ENCODE measurements at regions not wholly inside any gene's neighbourhood (a gene's known extent, or its start where the extent isn't known, plus 50 kb on each side); places are given as distances from the start of the nearest gene placed in this dataset.
"Not testable (repeated sequence)": the region's sequence is repeated elsewhere in the genome, so short reads cannot be mapped to it uniquely, and the experiment has no call there.

DNA sequence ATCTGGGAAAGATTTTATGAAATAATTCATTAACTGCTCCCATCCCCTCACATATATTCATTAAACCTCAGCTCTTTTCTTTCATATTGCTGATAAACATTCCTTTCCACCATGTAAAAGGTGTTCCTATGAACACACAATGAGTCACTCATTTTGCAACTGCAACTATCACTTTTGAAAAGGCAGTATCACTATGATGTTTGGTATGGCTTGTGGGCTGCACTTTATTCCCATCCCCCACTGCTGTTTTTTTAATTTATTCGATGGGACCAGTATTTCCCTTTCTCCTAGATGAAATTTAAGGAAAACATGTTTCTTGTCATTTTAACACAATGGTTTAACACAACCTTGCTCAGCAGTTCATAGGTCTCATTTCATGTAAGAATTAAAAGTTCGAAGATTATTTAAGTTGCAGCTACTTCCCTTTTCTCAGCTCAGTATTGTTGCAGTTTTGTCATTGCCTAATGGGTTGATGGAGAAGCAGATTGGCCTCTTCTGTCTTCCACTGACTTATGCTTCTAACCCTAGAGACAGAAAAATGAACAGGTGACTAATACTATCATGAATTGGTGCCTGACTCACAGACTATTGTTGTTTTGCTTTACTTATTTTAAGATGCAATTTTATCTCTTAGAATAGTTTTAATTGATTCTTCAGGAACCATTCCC lies 280.3 kb downstream of the ZPLD1 start:
- H3K4me1 Mint-ChIP-seq (ENCODE audit: low read depth): peaks cover 20% of the 10 kb centered on the region
- H3K4me3 Mint-ChIP-seq (ENCODE audit: low read depth): peak overlapping the region; percentile 9
- peak overlapping the region; percentile 50 for H3K27ac Mint-ChIP-seq
- DNase-seq (ENCODE audit: low spot score): no peak
- peaks cover 11% of the 10 kb centered on the region for H3K27me3 Mint-ChIP-seq (ENCODE audit: low read depth)
- intact Hi-C loops (cut with micrococcal nuclease): no loop called here
- H3K9me3 Mint-ChIP-seq: no peaks in the 10 kb centered on the region
- no peaks in the 10 kb centered on the region for H3K36me3 Mint-ChIP-seq (ENCODE audit: low read depth)

DNA sequence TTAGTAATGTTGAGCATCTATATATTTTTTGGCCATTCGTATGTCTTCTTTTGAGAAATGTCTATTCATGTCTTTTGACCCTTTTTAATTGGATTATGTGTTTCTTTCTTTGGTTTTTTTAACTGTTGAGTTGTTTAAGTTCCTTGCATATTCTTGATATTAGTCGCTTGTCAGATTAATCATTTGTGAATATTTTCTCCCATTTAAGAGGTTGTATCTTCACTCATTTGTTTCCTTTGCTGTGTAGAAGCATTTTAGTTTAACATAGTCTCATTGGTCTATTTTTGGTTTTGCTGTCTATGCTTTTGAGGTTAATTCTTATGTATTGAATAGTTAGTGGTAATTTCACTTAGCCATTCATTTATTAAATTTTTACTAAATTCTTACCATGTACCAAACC lies 283.8 kb downstream of the ZPLD1 start:
- H3K36me3 Mint-ChIP-seq (ENCODE audit: low read depth): no peaks in the 10 kb centered on the region
- H3K27ac Mint-ChIP-seq: no peak overlapping the region
- no peak overlapping the region for H3K4me3 Mint-ChIP-seq (ENCODE audit: low read depth)
- intact Hi-C loops (cut with micrococcal nuclease): no loop called here
- H3K27me3 Mint-ChIP-seq (ENCODE audit: low read depth): peaks cover 10% of the 10 kb centered on the region
- no peaks in the 10 kb centered on the region for H3K9me3 Mint-ChIP-seq
- H3K4me1 Mint-ChIP-seq (ENCODE audit: low read depth): peaks cover 15% of the 10 kb centered on the region
- DNase-seq (ENCODE audit: low spot score): no peak

DNA sequence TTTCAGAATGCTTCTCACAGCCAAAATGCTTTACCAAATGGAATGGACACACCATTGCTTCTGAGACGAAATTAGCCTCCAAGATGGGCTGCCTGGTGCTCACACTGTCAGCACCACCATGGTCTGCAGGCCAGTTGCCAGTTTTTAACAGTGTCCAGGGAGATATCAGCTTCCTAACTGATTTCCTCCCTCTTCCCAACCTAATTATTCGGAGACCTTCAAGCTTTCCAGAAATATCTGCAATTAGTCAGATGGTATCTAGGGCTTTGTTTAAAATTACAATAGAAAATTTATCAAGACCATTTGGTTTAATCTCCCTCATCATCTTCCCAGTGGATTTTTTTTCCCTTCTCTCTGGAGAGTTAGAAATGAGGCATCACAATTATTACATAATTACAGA lies 287.5 kb downstream of the ZPLD1 start:
- Mint-ChIP-seq H3K27ac (no peak overlapping the region), H3K4me3 (ENCODE audit: low read depth) (no peak overlapping the region), H3K9me3 (no peaks in the 10 kb centered on the region), H3K4me1 (ENCODE audit: low read depth) (peaks cover 1% of the 10 kb centered on the region), H3K27me3 (ENCODE audit: low read depth) (peaks cover 10% of the 10 kb centered on the region), H3K36me3 (ENCODE audit: low read depth) (no peaks in the 10 kb centered on the region)
- DNase-seq (ENCODE audit: low spot score): no peak
- intact Hi-C loops (cut with micrococcal nuclease): no loop called here

DNA sequence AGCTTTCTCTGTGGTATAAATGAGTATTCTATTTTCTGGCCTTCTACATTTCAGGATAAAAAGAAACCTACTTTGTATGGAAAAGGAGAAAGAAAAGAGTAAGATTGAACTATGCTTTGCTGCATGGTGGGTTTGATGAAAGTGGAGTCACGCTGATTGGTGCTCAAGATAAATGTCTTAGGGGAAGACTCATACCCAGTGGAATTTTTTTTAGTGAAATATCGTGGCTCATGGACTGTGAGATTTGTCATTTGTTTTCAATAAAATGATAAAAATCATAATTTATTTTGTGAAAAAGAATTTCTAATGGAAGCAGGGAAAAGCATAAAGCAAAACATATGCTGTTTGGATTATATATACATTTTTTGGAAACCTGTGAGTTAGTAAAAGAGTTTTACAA lies 292.5 kb downstream of the ZPLD1 start:
- Mint-ChIP-seq H3K36me3 (ENCODE audit: low read depth) (no peaks in the 10 kb centered on the region), H3K9me3 (no peaks in the 10 kb centered on the region), H3K4me3 (ENCODE audit: low read depth) (no peak overlapping the region), H3K27me3 (ENCODE audit: low read depth) (peaks cover 2% of the 10 kb centered on the region), H3K27ac (no peak overlapping the region), H3K4me1 (ENCODE audit: low read depth) (no peaks in the 10 kb centered on the region)
- intact Hi-C loops (cut with micrococcal nuclease): no loop called here
- DNase-seq (ENCODE audit: low spot score): no peak

DNA sequence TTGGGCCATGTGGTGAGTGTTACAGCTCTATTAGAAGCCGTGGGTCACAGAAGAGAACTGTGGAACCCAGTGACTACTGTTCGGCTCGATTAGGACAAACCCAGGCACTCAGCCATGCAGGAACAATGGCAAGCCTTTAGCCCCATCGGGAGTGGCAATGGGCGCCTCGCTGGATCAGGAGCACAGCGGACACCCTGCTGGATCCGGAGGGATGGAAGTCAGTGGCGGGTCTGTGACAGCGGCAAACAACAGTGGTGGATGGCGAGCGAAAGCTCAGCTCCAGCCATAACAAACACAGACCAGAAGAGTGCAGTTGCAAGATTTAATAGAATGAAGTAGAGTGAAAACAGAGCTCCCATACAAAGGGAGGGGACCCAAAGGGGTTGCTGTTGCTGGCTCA lies 297.8 kb downstream of the ZPLD1 start:
- H3K9me3 Mint-ChIP-seq; H3K27ac Mint-ChIP-seq; H3K4me1 Mint-ChIP-seq (ENCODE audit: low read depth); intact Hi-C loops (cut with micrococcal nuclease); H3K27me3 Mint-ChIP-seq (ENCODE audit: low read depth); H3K4me3 Mint-ChIP-seq (ENCODE audit: low read depth); DNase-seq (ENCODE audit: low spot score); H3K36me3 Mint-ChIP-seq (ENCODE audit: low read depth): not testable (repeated sequence)

DNA sequence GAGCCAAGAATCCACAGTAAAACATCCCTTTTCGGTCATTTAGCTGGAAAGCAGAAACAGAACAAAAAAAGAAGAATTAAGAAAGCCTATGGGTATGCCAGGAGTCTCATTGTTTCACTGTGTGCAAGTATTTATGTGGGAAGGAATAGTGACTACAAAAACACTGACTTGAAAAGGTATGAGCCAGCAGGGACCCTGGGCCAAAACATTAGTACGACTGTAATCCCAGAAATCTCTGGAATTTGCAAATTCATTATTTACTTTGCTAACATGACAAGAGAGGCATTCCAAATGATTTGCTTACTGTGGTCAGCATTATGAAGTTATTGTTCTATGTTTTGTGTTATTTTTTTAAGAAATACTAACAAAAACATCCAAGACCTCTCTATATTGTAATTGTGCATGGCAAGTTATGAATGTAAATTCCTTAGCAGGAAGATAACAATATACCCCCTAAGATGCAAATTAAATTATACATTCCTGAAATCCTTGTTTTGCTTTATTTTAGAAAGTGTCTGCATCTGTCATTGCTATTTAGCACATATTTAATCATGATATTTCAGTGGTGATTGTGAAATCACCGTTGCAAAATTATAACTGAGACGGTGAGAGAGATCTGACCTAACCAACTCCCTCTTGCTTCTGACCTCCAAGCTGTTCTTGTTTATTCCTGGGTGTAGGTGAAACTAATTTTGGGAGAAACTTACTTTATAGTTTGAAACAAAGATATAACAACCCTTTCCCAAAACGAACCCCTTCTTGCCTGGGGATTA lies 299.2 kb downstream of the ZPLD1 start:
- peaks cover 2% of the 10 kb centered on the region for H3K27me3 Mint-ChIP-seq (ENCODE audit: low read depth)
- H3K36me3 Mint-ChIP-seq (ENCODE audit: low read depth): no peaks in the 10 kb centered on the region
- no peak overlapping the region for H3K27ac Mint-ChIP-seq

DNA sequence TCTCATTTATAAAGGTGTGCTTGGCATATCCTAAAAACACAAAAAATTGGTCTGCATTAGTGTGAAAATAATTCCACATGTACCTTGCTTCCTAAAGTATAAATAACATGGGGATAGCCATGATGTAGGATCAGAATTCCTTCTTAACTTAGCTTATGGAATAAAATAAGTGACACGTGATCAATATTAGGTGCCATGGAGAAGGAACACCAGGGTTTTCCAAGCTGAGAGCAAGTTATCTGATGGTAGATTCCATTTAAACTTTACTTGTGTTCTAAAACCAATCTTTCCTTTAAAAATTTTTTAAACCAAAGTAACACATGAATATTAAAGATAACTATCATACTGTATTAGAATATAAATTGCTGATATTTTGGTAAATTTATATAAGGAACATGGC lies 300.5 kb downstream of the ZPLD1 start:
- intact Hi-C loops (cut with micrococcal nuclease): no loop called here
- H3K36me3 Mint-ChIP-seq (ENCODE audit: low read depth): no peaks in the 10 kb centered on the region
- no peaks in the 10 kb centered on the region for H3K4me1 Mint-ChIP-seq (ENCODE audit: low read depth)
- no peaks in the 10 kb centered on the region for H3K9me3 Mint-ChIP-seq
- DNase-seq (ENCODE audit: low spot score): no peak
- H3K27ac Mint-ChIP-seq: no peak overlapping the region
- H3K27me3 Mint-ChIP-seq (ENCODE audit: low read depth): no peaks in the 10 kb centered on the region
- no peak overlapping the region for H3K4me3 Mint-ChIP-seq (ENCODE audit: low read depth)

More for the DNA sequence above, 299.2 kb downstream of the ZPLD1 start:
- Mint-ChIP-seq H3K4me3 (ENCODE audit: low read depth) (no peak overlapping the region), H3K4me1 (ENCODE audit: low read depth) (no peaks in the 10 kb centered on the region), H3K9me3 (no peaks in the 10 kb centered on the region)
- intact Hi-C loops (cut with micrococcal nuclease): no loop called here
- no peak for DNase-seq (ENCODE audit: low spot score)

DNA sequence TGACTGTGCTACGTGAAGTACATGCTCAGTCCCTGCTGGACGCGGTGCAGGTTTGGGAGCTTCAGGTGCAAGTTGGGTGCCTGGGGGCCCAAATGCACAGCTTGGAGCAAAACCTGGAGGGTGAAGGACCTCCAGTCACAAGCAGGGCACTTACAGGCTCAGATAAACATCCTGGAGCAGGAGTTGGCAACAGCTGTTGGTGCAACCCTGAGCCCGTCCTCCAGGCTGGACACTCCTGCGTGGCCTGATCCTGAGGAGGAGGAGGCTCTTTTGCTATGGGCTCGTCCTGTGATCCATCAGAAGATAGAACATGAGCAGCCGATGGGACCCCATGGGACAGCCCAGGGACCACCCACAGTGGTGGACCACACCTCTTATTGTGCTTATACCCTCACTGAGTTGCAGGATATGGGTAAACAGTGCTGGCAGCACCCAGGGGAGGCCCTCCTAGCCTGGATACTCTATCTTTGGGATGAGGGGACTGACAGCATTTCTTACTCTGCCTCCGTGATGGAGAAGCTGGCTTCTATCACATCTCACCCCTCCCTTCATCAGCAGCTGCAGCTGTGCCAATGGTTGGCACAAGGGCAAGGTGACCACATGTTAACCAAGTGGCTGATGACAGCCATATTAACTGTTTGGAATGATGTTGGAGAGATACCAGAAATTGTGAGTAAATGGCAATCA lies 301.6 kb downstream of the ZPLD1 start:
- H3K27me3 Mint-ChIP-seq (ENCODE audit: low read depth): no peaks in the 10 kb centered on the region
- intact Hi-C loops (cut with micrococcal nuclease): no loop called here
- H3K36me3 Mint-ChIP-seq (ENCODE audit: low read depth): no peaks in the 10 kb centered on the region
- H3K4me1 Mint-ChIP-seq (ENCODE audit: low read depth): no peaks in the 10 kb centered on the region
- H3K27ac Mint-ChIP-seq: no peak overlapping the region
- no peak for DNase-seq (ENCODE audit: low spot score)
- no peak overlapping the region for H3K4me3 Mint-ChIP-seq (ENCODE audit: low read depth)
- no peaks in the 10 kb centered on the region for H3K9me3 Mint-ChIP-seq

DNA sequence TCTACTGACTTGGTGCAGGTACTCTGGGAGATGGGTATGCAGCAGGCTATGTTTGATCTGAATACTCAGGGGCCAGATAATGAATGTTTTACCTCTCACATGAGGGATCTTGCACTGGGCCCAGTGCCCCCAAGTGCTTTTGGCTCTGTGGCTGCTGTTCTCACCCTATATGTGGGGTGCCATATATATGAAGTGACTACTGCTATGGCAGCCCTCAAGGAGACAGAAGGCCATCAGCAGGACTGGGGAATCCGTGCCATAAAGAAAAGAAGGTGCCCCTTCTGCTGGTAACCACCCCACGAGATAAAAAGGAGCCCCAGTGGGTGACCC lies 302.1 kb downstream of the ZPLD1 start:
- Mint-ChIP-seq H3K4me1 (ENCODE audit: low read depth) (no peaks in the 10 kb centered on the region), H3K27me3 (ENCODE audit: low read depth) (no peaks in the 10 kb centered on the region), H3K36me3 (ENCODE audit: low read depth) (no peaks in the 10 kb centered on the region), H3K9me3 (no peaks in the 10 kb centered on the region), H3K4me3 (ENCODE audit: low read depth) (no peak overlapping the region), H3K27ac (no peak overlapping the region)
- intact Hi-C loops (cut with micrococcal nuclease): no loop called here
- no peak for DNase-seq (ENCODE audit: low spot score)

DNA sequence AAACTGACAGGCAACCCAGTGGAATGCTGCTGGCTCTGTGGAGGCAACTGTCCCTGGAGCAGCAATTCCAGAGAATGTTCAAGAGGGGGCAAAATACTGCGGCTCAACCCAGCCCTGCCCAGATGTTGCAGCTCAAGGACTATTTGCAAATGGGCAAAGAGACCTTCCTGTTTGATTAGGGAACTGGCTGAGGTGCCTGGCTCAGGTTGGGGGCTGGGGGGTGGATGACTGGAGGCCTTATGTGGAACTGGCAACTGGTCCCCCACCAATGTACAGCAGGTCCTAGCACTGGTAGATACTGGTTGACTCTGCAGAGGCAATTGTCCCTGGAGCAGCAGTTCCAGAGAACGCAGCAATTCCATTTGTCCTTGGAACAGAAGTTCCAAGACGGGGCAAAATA lies 302.5 kb downstream of the ZPLD1 start:
- intact Hi-C loops (cut with micrococcal nuclease): no loop called here
- Mint-ChIP-seq H3K27ac (no peak overlapping the region), H3K36me3 (ENCODE audit: low read depth) (no peaks in the 10 kb centered on the region), H3K27me3 (ENCODE audit: low read depth) (no peaks in the 10 kb centered on the region), H3K4me3 (ENCODE audit: low read depth) (no peak overlapping the region), H3K4me1 (ENCODE audit: low read depth) (no peaks in the 10 kb centered on the region), H3K9me3 (no peaks in the 10 kb centered on the region)
- DNase-seq (ENCODE audit: low spot score): no peak

DNA sequence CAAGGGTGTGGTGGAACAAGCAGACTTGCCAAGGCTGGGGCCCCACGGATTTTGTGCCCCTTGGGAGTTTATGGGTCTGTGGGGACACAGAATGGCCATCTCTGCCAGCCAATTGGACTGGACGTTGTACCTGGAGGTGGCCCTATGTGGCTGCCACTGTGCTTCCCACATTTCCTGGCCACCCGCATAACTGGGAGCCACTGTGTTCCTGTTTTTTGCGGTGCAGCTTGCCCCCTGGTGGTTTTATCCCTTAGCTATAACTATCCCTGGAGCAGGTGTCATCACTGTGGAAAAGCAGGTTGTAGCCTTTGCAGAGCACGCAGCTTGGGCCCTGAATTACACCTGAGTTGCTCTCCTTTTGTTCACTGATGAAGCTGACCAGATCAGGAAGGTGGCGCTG lies 306.3 kb downstream of the ZPLD1 start:
- no peaks in the 10 kb centered on the region for H3K4me1 Mint-ChIP-seq (ENCODE audit: low read depth)
- no peak for DNase-seq (ENCODE audit: low spot score)
- peaks cover 7% of the 10 kb centered on the region for H3K27me3 Mint-ChIP-seq (ENCODE audit: low read depth)
- no peaks in the 10 kb centered on the region for H3K9me3 Mint-ChIP-seq
- intact Hi-C loops (cut with micrococcal nuclease): no loop called here
- no peaks in the 10 kb centered on the region for H3K36me3 Mint-ChIP-seq (ENCODE audit: low read depth)
- H3K4me3 Mint-ChIP-seq (ENCODE audit: low read depth): no peak overlapping the region
- no peak overlapping the region for H3K27ac Mint-ChIP-seq

DNA sequence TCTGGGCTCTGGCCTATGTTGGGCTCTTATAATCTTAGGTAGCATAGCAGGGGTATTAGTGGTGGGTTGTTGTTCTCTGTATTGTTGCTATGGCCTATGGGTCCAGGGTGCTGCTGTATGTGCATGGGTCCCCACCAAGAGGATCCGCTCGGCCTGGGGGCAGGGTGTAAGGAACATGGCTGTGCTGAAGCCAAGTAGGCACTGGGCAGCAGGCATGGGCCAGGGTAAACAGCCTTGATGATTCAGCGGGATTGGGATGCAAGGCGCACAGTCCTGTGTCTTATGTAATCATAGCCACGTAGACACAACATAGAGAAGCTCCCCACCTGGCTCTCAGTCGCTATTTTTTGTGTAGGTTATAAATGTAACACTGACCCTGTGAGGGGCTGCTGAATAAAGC lies 306.9 kb downstream of the ZPLD1 start:
- Mint-ChIP-seq H3K27me3 (ENCODE audit: low read depth) (peaks cover 7% of the 10 kb centered on the region), H3K4me1 (ENCODE audit: low read depth) (no peaks in the 10 kb centered on the region), H3K4me3 (ENCODE audit: low read depth) (no peak overlapping the region), H3K27ac (no peak overlapping the region), H3K9me3 (no peaks in the 10 kb centered on the region), H3K36me3 (ENCODE audit: low read depth) (no peaks in the 10 kb centered on the region)
- intact Hi-C loops (cut with micrococcal nuclease): no loop called here
- no peak for DNase-seq (ENCODE audit: low spot score)

DNA sequence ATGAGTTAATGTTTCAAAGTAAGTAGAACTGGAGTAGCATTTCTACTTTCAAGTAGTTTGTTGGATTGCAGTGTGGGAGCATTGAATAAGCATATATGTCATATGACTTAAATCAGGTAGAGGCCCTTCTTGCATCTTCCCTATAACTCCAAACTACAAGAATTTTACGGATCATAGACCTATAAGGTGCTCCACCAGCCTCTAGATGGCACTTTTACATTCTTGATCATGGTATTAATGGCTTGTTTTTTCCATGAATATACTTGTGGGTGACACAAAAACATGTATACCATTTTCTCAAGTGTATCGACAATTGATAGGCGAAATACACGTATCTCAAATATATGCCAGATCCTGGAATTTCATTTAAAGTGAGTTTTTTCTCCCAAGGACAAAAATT lies 311.1 kb downstream of the ZPLD1 start:
- no peak for DNase-seq (ENCODE audit: low spot score)
- no peak overlapping the region for H3K27ac Mint-ChIP-seq
- intact Hi-C loops (cut with micrococcal nuclease): no loop called here
- H3K27me3 Mint-ChIP-seq (ENCODE audit: low read depth): peaks cover 9% of the 10 kb centered on the region
- no peaks in the 10 kb centered on the region for H3K36me3 Mint-ChIP-seq (ENCODE audit: low read depth)
- H3K4me1 Mint-ChIP-seq (ENCODE audit: low read depth): no peaks in the 10 kb centered on the region
- no peaks in the 10 kb centered on the region for H3K9me3 Mint-ChIP-seq
- H3K4me3 Mint-ChIP-seq (ENCODE audit: low read depth): no peak overlapping the region

Data from activated T-helper 2 cell treated with anti-CD3 and anti-CD28 coated beads, Interferon-gamma antibody, Interleukin-2, Interleukin-4, amounts not matched to agents 10 μg/mL and 5 μg/mL and 100 μg/mL, durations not matched to agents 14 hours and 24 hours and 36 hours (primary cell).